ENCODE measurements at regions not wholly inside any gene's neighbourhood (a gene's known extent, or its start where the extent isn't known, plus 50 kb on each side); places are given as distances from the start of the nearest gene placed in this dataset.

DNA sequence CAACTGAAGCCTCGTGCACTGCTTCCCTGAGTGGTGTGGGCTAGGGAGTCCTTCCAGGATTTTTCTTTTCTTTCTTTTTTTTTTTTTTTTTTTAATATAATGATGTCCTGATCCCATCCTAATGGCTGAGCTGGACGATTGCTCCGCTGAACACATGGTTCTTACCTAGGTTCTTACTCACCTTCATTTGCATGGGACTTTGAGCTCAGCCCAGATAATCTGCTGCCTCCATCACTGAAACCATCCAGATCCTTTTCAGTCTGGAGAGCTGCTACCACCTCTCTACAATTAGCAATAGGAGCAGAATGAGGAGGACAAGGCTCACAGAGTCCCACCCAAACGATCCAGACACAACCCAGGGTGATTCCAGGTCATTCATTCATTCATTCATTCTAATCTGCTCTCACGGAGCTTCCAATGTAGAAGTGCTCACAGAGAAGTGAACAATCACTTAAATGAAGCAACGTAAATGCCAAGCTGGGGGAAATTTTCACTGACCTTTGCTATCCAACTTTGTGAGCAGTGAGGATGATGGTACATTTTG is 246.3 kb upstream of the RREB1 start:
- peaks cover 23% of the 10 kb centered on the region for H3K4me1 Mint-ChIP-seq

DNA sequence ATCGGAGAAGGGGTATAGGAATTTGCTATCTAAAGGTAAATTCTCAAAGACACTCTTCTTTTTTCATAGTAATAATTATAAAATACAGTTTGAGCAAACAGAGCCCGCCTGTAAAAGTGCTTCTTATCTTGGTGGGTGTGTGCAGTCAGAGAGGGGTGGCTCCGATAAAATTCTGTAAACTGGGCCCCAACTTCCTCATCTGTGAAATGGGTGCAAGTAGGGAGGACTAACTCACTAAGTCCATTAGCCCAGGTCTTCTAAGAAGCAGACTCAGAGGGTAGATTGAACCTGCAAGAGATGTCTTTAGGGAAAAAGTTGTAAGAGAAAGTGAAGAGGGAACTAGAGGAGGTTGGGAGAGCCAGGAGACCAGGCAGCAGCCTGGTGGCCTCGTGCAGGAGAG is 245.8 kb upstream of the RREB1 start:
- no peak overlapping the region for H3K27ac Mint-ChIP-seq (ENCODE audit: unreplicated experiment)
- H3K9me3 Mint-ChIP-seq, result peaks cover 2% of the 10 kb centered on the region
- H3K36me3 Mint-ChIP-seq (ENCODE audit: low read depth), result no peaks in the 10 kb centered on the region
- H3K4me1 Mint-ChIP-seq, result peaks cover 17% of the 10 kb centered on the region
- TF ChIP-seq, protein P1, sequence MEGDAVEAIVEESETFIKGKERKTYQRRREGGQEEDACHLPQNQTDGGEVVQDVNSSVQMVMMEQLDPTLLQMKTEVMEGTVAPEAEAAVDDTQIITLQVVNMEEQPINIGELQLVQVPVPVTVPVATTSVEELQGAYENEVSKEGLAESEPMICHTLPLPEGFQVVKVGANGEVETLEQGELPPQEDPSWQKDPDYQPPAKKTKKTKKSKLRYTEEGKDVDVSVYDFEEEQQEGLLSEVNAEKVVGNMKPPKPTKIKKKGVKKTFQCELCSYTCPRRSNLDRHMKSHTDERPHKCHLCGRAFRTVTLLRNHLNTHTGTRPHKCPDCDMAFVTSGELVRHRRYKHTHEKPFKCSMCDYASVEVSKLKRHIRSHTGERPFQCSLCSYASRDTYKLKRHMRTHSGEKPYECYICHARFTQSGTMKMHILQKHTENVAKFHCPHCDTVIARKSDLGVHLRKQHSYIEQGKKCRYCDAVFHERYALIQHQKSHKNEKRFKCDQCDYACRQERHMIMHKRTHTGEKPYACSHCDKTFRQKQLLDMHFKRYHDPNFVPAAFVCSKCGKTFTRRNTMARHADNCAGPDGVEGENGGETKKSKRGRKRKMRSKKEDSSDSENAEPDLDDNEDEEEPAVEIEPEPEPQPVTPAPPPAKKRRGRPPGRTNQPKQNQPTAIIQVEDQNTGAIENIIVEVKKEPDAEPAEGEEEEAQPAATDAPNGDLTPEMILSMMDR (conservative IDR thresholded peaks at IDR 0.05), result no peak
- no peak overlapping the region for H3K4me3 Mint-ChIP-seq
- no peaks in the 10 kb centered on the region for H3K27me3 Mint-ChIP-seq (ENCODE audit: low read depth)
- no peak for DNase-seq (ENCODE audit: low read depth, low spot score)

More for the DNA sequence above, 246.3 kb upstream of the RREB1 start:
- H3K27ac Mint-ChIP-seq (ENCODE audit: unreplicated experiment), result no peak overlapping the region
- peaks cover 3% of the 10 kb centered on the region for H3K27me3 Mint-ChIP-seq (ENCODE audit: low read depth)
- DNase-seq (ENCODE audit: low read depth, low spot score), result no peak
- H3K36me3 Mint-ChIP-seq (ENCODE audit: low read depth), result no peaks in the 10 kb centered on the region
- H3K4me3 Mint-ChIP-seq, result no peak overlapping the region
- TF ChIP-seq, protein P1 (conservative IDR thresholded peaks at IDR 0.05), result no peak
- H3K9me3 Mint-ChIP-seq, result peaks cover 2% of the 10 kb centered on the region

DNA sequence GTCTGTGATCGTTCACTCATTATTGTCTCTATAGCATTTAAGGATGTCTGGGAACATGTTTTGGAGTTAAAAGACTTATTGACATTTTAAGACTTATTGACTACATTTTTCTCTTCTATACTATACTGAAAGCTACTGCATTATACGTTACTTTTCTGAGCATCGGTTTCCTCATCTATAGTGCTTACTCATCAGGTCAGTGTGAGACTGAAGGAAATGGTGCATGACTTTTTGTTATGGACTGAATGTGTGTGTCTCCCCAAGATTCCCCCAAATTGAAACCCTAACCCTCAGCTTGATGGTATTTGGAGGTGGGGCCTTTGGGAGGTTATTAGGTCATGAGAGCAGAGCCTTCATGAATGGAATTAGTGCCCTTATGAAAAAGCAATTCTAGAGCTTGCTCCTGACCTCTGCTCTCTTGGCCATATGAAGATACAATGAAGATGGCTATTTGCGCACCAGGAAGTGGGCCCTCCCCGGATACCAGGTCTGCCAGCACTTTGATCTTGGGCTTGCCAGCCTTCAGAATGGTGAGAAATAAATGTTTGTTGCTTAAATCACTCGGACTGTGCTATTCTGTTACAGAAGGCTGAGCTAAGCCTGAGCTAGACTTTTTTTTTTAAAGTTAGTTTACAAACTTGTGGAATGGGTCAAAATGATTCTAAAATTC is 243.7 kb upstream of the RREB1 start:
- Mint-ChIP-seq H3K36me3 (ENCODE audit: low read depth) (no peaks in the 10 kb centered on the region), H3K4me3 (no peak overlapping the region), H3K27me3 (ENCODE audit: low read depth) (no peaks in the 10 kb centered on the region), H3K27ac (ENCODE audit: unreplicated experiment) (no peak overlapping the region), H3K9me3 (peaks cover 2% of the 10 kb centered on the region), H3K4me1 (peaks cover 17% of the 10 kb centered on the region)
- TF ChIP-seq, protein P1 (conservative IDR thresholded peaks at IDR 0.05), result no peak
- DNase-seq (ENCODE audit: low read depth, low spot score), result no peak

DNA sequence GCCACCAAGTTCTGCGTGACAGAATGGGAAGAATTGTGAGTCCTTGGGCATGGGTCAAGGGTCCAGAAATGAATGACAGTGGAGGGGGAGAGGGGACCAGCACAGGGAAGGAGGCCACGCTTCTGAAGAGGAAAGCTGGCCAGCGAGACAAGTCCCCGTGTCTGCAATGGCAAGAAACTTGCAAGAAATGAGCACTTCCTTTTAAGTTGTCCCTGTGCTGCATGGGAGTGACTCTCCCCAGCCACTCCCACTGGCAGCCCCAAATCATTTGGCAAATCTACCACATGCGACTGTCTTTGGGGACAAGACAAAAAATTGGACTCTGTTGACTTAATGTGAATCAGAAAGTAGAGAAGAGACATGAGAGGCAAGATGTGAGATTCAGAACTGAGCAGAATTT is 242.2 kb upstream of the RREB1 start:
- peaks cover 5% of the 10 kb centered on the region for H3K9me3 Mint-ChIP-seq
- no peaks in the 10 kb centered on the region for H3K27me3 Mint-ChIP-seq (ENCODE audit: low read depth)
- DNase-seq (ENCODE audit: low read depth, low spot score), result no peak
- TF ChIP-seq, protein P1 (conservative IDR thresholded peaks at IDR 0.05), result no peak
- no peak overlapping the region for H3K4me3 Mint-ChIP-seq
- no peaks in the 10 kb centered on the region for H3K36me3 Mint-ChIP-seq (ENCODE audit: low read depth)
- H3K4me1 Mint-ChIP-seq, result peaks cover 17% of the 10 kb centered on the region
- no peak overlapping the region for H3K27ac Mint-ChIP-seq (ENCODE audit: unreplicated experiment)

DNA sequence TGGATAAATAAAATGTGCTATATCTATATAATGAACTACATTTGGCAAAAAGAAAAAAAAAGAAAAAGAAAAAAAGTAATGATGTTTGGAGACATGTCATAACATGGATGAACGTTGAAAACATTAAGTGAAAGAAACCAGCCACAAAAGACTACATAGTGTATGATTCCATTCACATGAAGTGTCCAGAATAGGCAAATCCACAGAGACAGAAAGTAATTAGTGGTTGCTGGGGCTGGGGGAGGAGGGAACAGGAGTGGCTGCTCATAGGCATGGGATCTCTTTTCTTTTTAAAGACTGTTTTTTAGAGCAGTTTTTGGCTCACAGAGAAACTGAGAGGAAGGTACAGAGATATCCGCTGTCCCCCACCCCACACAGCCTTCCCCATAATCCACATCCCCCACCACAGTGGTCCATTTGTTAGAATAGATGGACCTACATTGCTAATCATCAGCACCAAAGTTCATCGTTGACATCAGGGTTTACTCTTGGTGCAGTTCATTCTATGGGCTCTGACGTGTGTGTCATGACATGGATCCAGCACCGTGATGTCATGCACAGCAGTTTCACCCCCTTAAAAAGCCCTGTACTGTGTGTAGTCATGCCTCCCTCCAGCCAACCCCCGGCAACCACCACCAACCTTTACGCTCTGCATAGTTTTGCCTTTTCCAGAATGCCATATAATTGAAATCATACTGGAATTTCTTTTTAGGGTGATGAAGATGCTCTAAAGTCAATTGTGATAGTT is 240.9 kb upstream of the RREB1 start:
- H3K4me1 Mint-ChIP-seq, result peaks cover 17% of the 10 kb centered on the region
- no peak overlapping the region for H3K4me3 Mint-ChIP-seq
- H3K36me3 Mint-ChIP-seq (ENCODE audit: low read depth), result no peaks in the 10 kb centered on the region
- H3K27ac Mint-ChIP-seq (ENCODE audit: unreplicated experiment), result no peak overlapping the region
- TF ChIP-seq, protein P1 (conservative IDR thresholded peaks at IDR 0.05), result no peak
- peaks cover 5% of the 10 kb centered on the region for H3K9me3 Mint-ChIP-seq
- DNase-seq (ENCODE audit: low read depth, low spot score), result no peak
- H3K27me3 Mint-ChIP-seq (ENCODE audit: low read depth), result no peaks in the 10 kb centered on the region
